Fibroblast of pulmonary artery (primary cell): ENCODE measurements at regions not wholly inside any gene's neighbourhood (a gene's known extent, or its start where the extent isn't known, plus 50 kb on each side); places are given as distances from the start of the nearest gene placed in this dataset.
"Not testable (repeated sequence)": the region's sequence is repeated elsewhere in the genome, so short reads cannot be mapped to it uniquely, and the experiment has no call there.

Source experiments
- DNase-seq: peaks from one replicate; pipeline ENCODE4 v3.0.0-alpha.2; 2010; ENCODE audit warnings: low read depth
- H3K4me3 ChIP-seq: replicated peaks from 2 replicates; pipeline ENCODE4 v1.5.1; 2011; ENCODE audit warnings: low read depth, mild to moderate bottlenecking, control low read depth, low read length, moderate library complexity
- TF ChIP-seq, protein P1 (sequence below): IDR thresholded peaks from 2 replicates; pipeline ENCODE4 v1.5.1; 2011; ENCODE audit warnings: mild to moderate bottlenecking, control low read depth, low read length, inconsistent platforms; ENCODE audit errors: missing control alignments

DNA sequence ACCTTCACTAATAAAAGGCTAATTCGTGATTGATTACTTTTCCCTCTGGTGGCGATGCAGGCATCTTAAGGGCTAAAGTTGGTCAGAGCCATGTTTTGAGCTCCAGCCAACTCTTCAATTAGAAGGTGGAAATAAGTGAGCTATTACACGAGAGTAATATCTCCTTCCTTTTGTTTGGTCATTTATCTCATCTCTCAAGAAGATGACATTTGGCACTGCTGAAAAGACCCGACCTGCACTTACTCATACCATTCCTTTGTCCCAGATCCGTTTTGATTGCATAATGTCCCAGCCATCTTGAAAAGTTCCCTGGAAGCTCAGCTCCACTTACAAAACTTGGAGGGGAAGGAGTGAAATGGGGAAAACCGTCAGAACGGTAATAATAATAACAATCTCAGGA lies 316.2 kb downstream of the VRK1 start:
- TF ChIP-seq, protein P1, sequence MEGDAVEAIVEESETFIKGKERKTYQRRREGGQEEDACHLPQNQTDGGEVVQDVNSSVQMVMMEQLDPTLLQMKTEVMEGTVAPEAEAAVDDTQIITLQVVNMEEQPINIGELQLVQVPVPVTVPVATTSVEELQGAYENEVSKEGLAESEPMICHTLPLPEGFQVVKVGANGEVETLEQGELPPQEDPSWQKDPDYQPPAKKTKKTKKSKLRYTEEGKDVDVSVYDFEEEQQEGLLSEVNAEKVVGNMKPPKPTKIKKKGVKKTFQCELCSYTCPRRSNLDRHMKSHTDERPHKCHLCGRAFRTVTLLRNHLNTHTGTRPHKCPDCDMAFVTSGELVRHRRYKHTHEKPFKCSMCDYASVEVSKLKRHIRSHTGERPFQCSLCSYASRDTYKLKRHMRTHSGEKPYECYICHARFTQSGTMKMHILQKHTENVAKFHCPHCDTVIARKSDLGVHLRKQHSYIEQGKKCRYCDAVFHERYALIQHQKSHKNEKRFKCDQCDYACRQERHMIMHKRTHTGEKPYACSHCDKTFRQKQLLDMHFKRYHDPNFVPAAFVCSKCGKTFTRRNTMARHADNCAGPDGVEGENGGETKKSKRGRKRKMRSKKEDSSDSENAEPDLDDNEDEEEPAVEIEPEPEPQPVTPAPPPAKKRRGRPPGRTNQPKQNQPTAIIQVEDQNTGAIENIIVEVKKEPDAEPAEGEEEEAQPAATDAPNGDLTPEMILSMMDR: no peak
- no peak overlapping the region for H3K4me3 ChIP-seq
- no peak for DNase-seq

DNA sequence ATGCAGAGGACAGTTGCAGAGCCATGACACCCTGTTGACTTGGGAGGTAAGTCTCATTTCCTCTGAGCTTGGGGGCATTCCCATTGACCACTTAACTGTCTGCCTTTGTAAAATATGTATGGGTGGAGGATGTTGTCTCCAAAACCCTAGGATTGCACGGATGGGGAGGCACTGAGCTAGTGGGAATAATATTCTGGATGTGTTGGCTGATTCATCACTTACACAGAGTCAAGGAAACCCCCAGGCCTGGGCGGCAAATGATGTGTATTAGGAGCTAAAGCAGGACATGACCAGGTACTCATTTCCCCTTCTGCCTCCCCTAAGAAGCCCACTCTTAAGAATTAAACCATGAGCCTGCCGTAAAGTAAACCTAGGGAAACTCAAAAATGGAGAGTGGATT lies 319.4 kb downstream of the VRK1 start:
- no peak for DNase-seq
- TF ChIP-seq, protein P1: no peak
- no peak overlapping the region for H3K4me3 ChIP-seq

DNA sequence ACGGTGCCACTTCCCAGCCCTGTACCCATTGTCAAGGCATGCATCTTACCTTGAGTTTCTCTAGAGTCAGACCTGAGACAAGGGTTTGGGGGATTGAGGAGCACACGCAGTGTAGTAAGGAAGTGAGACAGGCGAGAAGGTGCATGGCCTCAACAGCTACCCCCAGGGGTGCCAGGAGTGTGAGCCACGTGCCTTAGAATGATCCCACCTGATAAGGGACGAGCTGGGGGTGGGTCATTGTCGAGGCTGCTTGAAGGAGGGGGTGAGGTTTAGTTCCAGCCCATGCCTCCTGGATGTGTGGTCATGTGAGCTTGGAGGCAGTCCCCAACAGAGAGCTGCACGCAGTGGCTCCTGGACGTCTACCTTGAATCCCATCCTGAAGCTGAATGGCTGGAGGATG lies 320.5 kb downstream of the VRK1 start:
- TF ChIP-seq, protein P1: no peak
- DNase-seq: no peak
- H3K4me3 ChIP-seq: no peak overlapping the region

DNA sequence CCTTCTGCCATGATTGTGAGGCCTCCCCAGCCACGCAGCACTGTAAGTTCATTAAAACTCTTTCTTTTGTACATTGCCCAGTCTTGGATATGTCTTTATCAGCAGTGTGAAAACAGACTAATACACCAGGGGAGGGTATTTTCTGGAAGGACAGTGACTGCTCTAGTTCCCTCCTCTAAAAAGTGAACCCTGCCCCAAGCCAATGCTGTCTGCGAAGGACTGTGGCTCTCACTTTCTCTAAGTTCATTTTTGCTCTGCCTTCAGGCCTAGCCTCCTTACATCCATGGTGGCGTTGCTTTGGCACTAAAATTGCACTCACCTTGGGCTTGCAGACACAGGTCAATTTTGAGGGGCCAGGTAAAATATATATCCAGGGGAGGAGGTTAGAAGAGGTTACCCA lies 323.0 kb downstream of the VRK1 start:
- no peak for DNase-seq

DNA sequence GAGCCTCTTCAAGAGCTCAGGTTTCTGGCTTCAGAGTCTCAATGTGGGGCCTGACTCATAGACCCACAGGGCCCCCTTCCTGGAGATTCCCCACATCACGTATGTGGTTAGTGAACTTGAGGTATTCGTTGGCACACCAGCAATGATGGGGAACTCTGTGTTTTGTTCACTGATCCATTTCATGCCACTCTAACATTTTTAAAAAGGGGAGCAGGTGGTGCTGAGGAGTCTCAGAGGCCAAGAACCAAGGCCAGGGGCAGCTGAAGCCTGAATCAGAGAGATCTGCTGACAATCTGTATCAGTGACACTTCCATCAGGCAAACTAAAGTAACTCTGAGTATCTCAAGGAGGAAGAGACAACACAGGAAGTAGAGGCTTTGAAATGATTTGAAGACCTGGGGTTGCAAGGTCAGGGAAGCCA lies 323.4 kb downstream of the VRK1 start:
- TF ChIP-seq, protein P1: no peak
- H3K4me3 ChIP-seq: no peak overlapping the region
- no peak for DNase-seq

More for the DNA sequence above, 323.0 kb downstream of the VRK1 start:
- no peak overlapping the region for H3K4me3 ChIP-seq
- TF ChIP-seq, protein P1: no peak

DNA sequence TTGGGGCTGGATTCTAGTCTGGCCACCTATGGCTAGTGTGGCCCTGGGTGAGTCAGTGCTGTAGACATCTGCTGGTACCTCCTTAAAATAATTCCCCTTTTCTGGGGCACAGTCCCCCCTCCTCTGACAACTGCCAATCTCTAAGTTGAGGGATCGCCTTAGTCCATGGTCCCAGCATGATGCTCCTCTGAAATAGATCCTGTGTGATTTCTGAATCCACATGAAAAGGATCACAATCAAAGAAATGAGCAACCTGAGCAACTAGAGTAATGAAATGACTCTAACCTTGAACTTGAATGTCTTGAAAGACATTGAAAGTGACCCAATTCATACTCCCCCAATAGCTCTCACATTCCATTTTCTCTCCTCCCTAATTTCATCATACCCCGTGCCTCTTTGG lies 332.5 kb downstream of the VRK1 start:
- TF ChIP-seq, protein P1: no peak
- no peak for DNase-seq
- no peak overlapping the region for H3K4me3 ChIP-seq

DNA sequence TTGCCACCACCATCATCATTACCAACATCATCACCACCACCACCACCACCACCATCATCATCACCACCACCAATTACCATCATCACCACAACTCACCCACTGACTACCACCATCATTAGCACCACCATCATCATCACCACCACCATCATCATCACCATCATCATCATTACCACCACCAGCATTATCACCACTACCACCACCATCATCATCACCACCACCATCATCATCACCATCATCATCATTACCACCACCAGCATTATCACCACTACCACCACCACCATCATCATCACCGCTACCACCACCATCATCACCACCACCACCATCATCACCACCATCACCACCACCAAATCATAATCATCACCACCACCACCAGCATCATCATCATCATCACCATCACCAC lies 338.7 kb downstream of the VRK1 start:
- not testable (repeated sequence) for H3K4me3 ChIP-seq, DNase-seq

DNA sequence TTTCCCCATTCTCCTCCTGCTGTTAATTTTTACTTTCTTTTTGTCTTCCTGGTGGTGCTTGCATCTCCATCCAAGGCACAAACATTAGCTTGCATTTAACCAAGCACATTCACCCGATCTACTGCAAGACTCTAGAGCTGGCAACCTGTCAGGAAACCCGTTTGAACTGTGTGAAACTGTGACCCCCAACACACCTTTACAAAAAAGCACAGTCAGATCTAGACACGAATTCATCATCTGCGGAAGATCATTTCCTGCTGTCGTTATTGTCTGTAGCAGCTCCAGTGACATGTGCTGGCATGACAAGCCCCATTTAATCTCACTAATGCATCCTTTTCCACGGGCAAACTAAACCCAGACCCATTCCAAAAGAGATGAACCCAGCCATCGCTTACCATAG lies 340.5 kb downstream of the VRK1 start:
- no peak for DNase-seq
- TF ChIP-seq, protein P1: no peak
- no peak overlapping the region for H3K4me3 ChIP-seq
